Glutamatergic neuron (in vitro differentiated cells): ENCODE measurements at regions not wholly inside any gene's neighbourhood (a gene's known extent, or its start where the extent isn't known, plus 50 kb on each side); places are given as distances from the start of the nearest gene placed in this dataset.

Experiments used
- DNase-seq: peaks from one replicate; pipeline ENCODE4 v3.0.0; 2022
- H3K27ac Mint-ChIP-seq: one replicate; pipeline ENCODE4 v1.8.0; 2020; ENCODE audit warnings: mild to moderate bottlenecking, mixed read lengths, inconsistent platforms; ENCODE audit not compliant: unreplicated experiment
- H3K27me3 Mint-ChIP-seq: one replicate; pipeline ENCODE4 v1.8.0; 2020; ENCODE audit warnings: mild to moderate bottlenecking, moderate library complexity, mixed read lengths, inconsistent platforms; ENCODE audit not compliant: unreplicated experiment
- H3K36me3 Mint-ChIP-seq: one replicate; pipeline ENCODE4 v1.8.0; 2020; ENCODE audit warnings: mild to moderate bottlenecking, mixed read lengths, inconsistent platforms; ENCODE audit not compliant: unreplicated experiment
- H3K4me1 Mint-ChIP-seq: one replicate; pipeline ENCODE4 v1.8.0; 2020; ENCODE audit warnings: mild to moderate bottlenecking, low read depth, mixed read lengths, inconsistent platforms; ENCODE audit not compliant: unreplicated experiment
- H3K4me3 Mint-ChIP-seq: one replicate; pipeline ENCODE4 v1.8.0; 2020; ENCODE audit warnings: mild to moderate bottlenecking, mixed read lengths, inconsistent platforms; ENCODE audit not compliant: unreplicated experiment
- H3K9me3 Mint-ChIP-seq: one replicate; pipeline ENCODE4 v1.8.0; 2020; ENCODE audit warnings: mild to moderate bottlenecking, moderate library complexity, mixed read lengths, inconsistent platforms; ENCODE audit not compliant: unreplicated experiment
- TF ChIP-seq, protein P1 (sequence below): fragments of 200-600 bp; sonication (generic); IDR thresholded peaks from one replicate; pipeline ENCODE4 v1.5.0; 2021; ENCODE audit not compliant: partially characterized antibody, unreplicated experiment

- TF ChIP-seq, protein P1, sequence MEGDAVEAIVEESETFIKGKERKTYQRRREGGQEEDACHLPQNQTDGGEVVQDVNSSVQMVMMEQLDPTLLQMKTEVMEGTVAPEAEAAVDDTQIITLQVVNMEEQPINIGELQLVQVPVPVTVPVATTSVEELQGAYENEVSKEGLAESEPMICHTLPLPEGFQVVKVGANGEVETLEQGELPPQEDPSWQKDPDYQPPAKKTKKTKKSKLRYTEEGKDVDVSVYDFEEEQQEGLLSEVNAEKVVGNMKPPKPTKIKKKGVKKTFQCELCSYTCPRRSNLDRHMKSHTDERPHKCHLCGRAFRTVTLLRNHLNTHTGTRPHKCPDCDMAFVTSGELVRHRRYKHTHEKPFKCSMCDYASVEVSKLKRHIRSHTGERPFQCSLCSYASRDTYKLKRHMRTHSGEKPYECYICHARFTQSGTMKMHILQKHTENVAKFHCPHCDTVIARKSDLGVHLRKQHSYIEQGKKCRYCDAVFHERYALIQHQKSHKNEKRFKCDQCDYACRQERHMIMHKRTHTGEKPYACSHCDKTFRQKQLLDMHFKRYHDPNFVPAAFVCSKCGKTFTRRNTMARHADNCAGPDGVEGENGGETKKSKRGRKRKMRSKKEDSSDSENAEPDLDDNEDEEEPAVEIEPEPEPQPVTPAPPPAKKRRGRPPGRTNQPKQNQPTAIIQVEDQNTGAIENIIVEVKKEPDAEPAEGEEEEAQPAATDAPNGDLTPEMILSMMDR: no peak
- Mint-ChIP-seq H3K4me3 (no peak overlapping the region), H3K27ac (peak overlapping the region; percentile 62), H3K9me3 (peaks cover 9% of the 10 kb centered on the region), H3K36me3 (no peaks in the 10 kb centered on the region), H3K4me1 (peaks cover 8% of the 10 kb centered on the region), H3K27me3 (peaks cover 6% of the 10 kb centered on the region)
- no peak for DNase-seq
These were observed 165.2 kb upstream of the ROPN1 start for GRCh38 chr3:124156866-124157712.

DNA sequence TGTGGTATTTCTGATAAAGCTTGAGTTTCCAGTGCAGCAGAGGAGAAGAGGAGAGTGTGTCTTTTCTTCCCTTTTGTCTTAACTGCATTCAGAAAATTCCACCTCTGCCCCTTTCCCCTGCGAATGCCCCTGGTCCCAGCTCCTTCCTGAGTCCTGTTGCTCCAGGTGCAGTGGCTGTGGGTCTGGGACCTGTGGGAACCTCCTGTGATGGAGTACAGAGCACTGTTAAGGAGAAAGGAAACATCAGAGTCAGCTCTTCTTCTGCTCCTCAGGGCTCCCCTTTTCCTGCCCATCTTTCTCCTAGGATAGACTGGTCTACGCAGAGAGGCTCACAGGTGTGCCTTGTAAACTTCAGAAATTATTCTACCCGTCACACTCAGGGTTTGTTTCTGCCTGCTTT is 165.8 kb upstream of the ROPN1 start:
- Mint-ChIP-seq H3K27me3 (peaks cover 6% of the 10 kb centered on the region), H3K4me1 (peaks cover 14% of the 10 kb centered on the region), H3K9me3 (peaks cover 11% of the 10 kb centered on the region), H3K27ac (peak overlapping the region; percentile 62), H3K4me3 (no peak overlapping the region), H3K36me3 (no peaks in the 10 kb centered on the region)
- TF ChIP-seq, protein P1: no peak
- DNase-seq: no peak

DNA sequence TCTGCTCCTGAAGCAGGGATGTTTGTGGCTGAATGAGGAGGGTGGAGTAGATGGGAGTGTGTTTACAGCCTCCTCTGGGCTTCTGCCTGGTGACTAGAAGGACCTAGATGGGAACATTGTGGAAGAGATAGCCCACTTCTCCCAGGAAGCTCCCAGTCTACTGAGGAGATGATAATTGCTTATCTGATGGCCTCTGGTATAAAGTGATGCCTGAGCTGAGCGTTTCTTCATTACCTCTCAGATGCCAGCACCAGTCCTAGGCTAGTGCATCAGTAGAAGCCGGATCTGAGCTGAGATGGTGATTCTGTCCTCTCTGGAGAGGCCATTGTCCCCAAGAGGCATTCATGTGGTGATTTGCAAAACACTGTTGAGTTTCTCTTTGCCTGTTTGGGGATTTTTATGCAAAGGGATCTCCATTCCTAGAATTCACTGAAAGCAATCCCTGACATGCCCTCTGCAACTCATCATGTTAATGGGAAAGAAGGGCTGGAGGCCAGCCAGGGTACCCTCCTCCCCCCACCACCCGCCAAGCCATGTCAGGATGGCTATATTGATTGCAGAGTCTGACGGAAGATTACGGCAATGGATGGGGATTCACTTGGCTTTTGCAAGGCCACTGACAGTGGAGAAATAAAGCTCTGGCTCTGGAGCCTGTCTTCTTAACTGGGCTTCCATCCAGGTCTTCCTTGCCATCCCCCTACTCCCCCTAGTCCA is 166.4 kb upstream of the ROPN1 start:
- H3K27ac Mint-ChIP-seq: peak overlapping the region; percentile 62
- TF ChIP-seq, protein P1: no peak
- no peak overlapping the region for H3K4me3 Mint-ChIP-seq
- no peaks in the 10 kb centered on the region for H3K36me3 Mint-ChIP-seq
- peaks cover 9% of the 10 kb centered on the region for H3K27me3 Mint-ChIP-seq
- H3K9me3 Mint-ChIP-seq: peaks cover 16% of the 10 kb centered on the region
- peak; percentile 51 for DNase-seq
- H3K4me1 Mint-ChIP-seq: peaks cover 19% of the 10 kb centered on the region

GRCh38 chr3:124161448-124161847 is 169.5 kb upstream of the ROPN1 start:
- TF ChIP-seq, protein P1: no peak
- Mint-ChIP-seq H3K9me3 (peaks cover 25% of the 10 kb centered on the region), H3K36me3 (no peaks in the 10 kb centered on the region), H3K4me1 (peaks cover 32% of the 10 kb centered on the region), H3K27me3 (peaks cover 13% of the 10 kb centered on the region), H3K27ac (no peak overlapping the region), H3K4me3 (no peak overlapping the region)
- DNase-seq: no peak

GRCh38 chr3:124163689-124164088 is 171.8 kb upstream of the ROPN1 start:
- peak overlapping the region; percentile 14 for H3K27ac Mint-ChIP-seq
- peaks cover 44% of the 10 kb centered on the region for H3K4me1 Mint-ChIP-seq
- peak overlapping the region; percentile 32 for H3K4me3 Mint-ChIP-seq
- H3K9me3 Mint-ChIP-seq: peaks cover 28% of the 10 kb centered on the region
- H3K36me3 Mint-ChIP-seq: peaks cover 4% of the 10 kb centered on the region
- TF ChIP-seq, protein P1: no peak
- peaks cover 16% of the 10 kb centered on the region for H3K27me3 Mint-ChIP-seq
- DNase-seq: no peak
